ENCODE measurements at regions not wholly inside any gene's neighbourhood (a gene's known extent, or its start where the extent isn't known, plus 50 kb on each side); places are given as distances from the start of the nearest gene placed in this dataset.

GRCh38 chr14:29227631-29228030, 461.0 kb downstream of the FOXG1 start:
- no peak for TF ChIP-seq CTCF (IDR thresholded peaks at IDR 0.05)
- TF ChIP-seq POLR2A (IDR thresholded peaks at IDR 0.05), result no peak
- no peak for TF ChIP-seq POLR2AphosphoS5 (IDR thresholded peaks at IDR 0.05)
